ENCODE measurements at regions not wholly inside any gene's neighbourhood (a gene's known extent, or its start where the extent isn't known, plus 50 kb on each side); places are given as distances from the start of the nearest gene placed in this dataset.
"Not testable (repeated sequence)": the region's sequence is repeated elsewhere in the genome, so short reads cannot be mapped to it uniquely, and the experiment has no call there.

DNA sequence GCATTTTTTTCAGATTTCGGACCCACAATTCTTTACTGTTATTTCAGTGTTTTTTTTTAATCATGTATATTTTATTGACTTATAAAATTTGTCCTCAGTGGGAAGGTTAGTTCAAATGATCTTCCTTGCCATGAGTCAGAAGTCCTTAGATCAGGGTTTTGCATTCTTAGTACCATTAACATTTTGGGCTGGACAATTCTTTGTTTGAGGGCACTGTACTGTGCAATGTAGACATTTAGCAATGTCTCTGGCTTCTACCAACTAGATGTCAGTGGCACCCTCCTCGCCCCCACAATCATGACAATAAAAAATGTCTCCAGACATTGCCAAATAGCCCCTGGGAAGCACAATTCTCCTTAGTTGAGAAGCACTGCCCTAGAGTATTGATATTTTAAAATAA, 176.6 kb downstream of the VEGFC start:
- H3K4me3 ChIP-seq (ENCODE audit: low read depth, low read length) = no peak overlapping the region
- DNase-seq (ENCODE audit: low read depth, low spot score) = no peak
- TF ChIP-seq, protein P1, sequence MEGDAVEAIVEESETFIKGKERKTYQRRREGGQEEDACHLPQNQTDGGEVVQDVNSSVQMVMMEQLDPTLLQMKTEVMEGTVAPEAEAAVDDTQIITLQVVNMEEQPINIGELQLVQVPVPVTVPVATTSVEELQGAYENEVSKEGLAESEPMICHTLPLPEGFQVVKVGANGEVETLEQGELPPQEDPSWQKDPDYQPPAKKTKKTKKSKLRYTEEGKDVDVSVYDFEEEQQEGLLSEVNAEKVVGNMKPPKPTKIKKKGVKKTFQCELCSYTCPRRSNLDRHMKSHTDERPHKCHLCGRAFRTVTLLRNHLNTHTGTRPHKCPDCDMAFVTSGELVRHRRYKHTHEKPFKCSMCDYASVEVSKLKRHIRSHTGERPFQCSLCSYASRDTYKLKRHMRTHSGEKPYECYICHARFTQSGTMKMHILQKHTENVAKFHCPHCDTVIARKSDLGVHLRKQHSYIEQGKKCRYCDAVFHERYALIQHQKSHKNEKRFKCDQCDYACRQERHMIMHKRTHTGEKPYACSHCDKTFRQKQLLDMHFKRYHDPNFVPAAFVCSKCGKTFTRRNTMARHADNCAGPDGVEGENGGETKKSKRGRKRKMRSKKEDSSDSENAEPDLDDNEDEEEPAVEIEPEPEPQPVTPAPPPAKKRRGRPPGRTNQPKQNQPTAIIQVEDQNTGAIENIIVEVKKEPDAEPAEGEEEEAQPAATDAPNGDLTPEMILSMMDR (IDR thresholded peaks at IDR 0.05; ENCODE audit: insufficient read depth, low read length, missing control alignments) = no peak
- POLR2A ChIA-PET = no interaction called here
- CTCF ChIA-PET = no interaction called here

DNA sequence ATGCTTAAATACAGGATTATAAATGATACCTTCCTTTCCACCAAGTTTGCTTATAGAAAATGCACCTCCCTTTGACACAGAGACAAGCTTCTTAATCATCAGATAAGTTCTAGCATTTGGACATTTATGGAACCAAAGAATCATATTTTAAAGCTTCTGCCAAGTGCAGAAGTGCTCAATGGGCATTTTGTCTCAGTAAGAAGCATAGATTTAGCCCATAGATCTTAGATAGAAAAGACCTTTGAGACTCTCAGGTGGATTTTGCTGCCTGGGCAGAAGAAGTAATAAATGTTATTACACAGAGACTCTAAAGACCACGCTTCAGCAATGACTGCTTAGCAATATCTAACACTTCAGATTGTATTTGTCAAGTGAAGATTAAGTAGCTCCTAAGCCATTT, 174.6 kb downstream of the VEGFC start:
- no peak for DNase-seq (ENCODE audit: low read depth, low spot score)
- CTCF ChIA-PET = no interaction called here
- no peak overlapping the region for H3K4me3 ChIP-seq (ENCODE audit: low read depth, low read length)
- TF ChIP-seq, protein P1 (IDR thresholded peaks at IDR 0.05; ENCODE audit: insufficient read depth, low read length, missing control alignments) = no peak
- POLR2A ChIA-PET = no interaction called here

DNA sequence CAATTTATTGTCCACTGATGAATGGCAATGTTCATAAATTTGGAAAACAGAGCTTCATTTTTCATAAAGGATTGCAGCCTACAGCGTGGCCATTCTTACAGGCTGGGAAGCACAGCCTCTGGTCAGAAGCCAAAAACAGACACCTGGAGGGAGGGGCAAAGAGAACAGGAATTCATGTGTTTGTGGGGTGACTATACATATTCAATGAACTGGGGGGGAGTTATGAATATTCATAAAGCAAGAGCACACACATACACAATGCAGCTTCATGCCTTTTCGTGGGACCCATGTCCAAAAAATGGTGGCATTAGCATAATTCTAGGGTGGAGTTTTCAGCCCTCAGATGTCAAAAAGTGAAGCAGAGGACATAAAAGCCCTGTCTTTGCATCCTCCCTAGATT, 173.3 kb downstream of the VEGFC start:
- CTCF ChIA-PET = interaction anchor here (2.1 kb wide), 1 partner anchor 15 kb away, joined by 4 read pairs; no protein-coding TSS in a partner anchor
- TF ChIP-seq, protein P1 (IDR thresholded peaks at IDR 0.05; ENCODE audit: insufficient read depth, low read length, missing control alignments) = no peak
- H3K4me3 ChIP-seq (ENCODE audit: low read depth, low read length) = no peak overlapping the region
- POLR2A ChIA-PET = no interaction called here
- DNase-seq (ENCODE audit: low read depth, low spot score) = no peak

DNA sequence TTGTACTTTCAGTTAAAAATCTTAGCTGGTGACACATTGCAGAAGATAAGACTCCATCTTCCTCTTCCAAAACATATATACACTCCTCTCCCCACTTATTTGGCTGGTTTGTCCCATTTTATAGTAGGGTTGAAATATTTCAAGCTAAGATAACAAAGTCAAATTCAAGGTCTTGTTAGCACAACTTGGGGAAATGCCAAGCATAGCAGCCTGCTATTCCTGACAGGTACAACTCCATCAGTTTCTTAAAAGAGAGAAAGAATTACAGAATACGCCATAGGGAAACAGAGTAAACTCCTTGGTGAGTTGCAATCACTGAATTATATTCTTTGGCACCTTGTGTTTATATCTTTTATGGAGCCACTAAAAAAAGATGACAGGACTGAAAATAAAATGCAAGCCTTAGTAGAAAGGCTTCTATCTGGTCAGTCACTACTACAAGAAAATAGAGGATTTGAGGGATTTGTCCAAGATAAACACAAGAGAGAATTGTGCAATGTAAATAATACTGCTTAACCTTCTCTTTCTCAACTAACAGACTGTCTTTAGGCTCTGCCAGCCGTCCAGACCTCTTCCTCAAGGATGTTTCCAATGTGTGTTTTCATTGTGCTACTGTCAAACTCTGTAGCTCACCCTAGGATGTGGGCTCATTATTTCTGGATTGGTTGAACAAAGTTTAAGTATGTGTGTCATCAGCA, 170.3 kb downstream of the VEGFC start:
- ChIA-PET CTCF (interaction anchor here (1.0 kb wide), 1 partner anchor 244 kb away, joined by 3 read pairs; no protein-coding TSS in a partner anchor), POLR2A (interaction anchor here (1.1 kb wide), 1 partner anchor 10 kb away, joined by 3 read pairs; no protein-coding TSS in a partner anchor)
- TF ChIP-seq, protein P1 (IDR thresholded peaks at IDR 0.05; ENCODE audit: insufficient read depth, low read length, missing control alignments) = no peak
- DNase-seq (ENCODE audit: low read depth, low spot score) = no peak
- H3K4me3 ChIP-seq (ENCODE audit: low read depth, low read length) = no peak overlapping the region

DNA sequence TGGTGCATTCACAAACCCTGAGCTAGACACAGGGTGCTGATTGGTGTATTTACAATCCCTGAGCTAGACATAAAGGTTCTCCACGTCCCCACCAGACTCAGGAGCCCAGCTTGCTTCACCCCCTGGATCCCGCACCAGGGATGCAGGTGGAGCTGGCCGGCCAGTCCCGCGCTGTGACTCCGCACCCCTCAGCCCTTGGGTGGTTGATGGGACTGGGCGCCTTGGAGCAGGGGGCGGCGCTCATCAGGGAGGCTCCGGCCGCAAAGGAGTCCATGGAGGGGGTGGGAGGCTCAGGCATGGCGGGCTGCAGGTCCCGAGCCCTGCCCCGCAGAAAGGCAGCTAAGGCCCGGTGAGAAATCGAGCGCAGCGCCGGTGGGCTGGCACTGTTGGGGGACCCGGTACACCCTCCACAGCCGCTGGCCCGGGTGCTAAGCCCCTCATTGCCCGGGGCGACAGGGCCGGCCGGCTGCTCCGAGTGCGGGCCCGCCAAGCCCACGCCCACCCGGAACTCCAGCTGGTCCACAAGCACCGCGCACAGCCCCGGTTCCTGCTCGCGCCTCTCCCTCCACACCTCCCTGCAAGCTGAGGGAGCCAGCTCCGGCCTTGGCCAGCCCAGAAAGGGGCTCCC, 167.6 kb downstream of the VEGFC start:
- CTCF ChIA-PET = interaction anchor here (0.8 kb wide), 1 partner anchor 11 kb away, joined by 3 read pairs; no protein-coding TSS in a partner anchor
- DNase-seq (ENCODE audit: low read depth, low spot score); POLR2A ChIA-PET; H3K4me3 ChIP-seq (ENCODE audit: low read depth, low read length): not testable (repeated sequence)

DNA sequence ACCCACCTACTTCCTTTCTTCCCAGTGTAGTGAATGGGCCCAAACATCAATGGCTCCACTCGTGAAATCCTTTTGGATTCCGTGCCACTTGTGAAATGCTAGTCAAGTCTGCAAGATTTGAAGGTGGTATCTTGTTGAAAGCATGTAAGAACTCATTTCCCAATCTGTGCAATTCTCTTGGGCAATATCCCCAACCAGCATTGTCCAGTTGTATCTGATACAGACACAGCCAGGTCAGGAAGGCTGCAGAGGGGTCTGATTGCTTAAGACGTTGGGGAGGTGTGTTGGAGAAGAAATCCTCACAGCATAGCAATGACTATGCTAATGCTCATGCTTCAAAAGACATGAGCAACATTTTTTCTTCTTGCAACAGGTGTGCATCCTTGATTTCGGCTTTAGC, 164.8 kb downstream of the VEGFC start:
- DNase-seq (ENCODE audit: low read depth, low spot score) = no peak
- no peak overlapping the region for H3K4me3 ChIP-seq (ENCODE audit: low read depth, low read length)
- TF ChIP-seq, protein P1 (IDR thresholded peaks at IDR 0.05; ENCODE audit: insufficient read depth, low read length, missing control alignments) = no peak
- POLR2A ChIA-PET = no interaction called here
- CTCF ChIA-PET = no interaction called here
